Progenitor cell of endocrine pancreas (in vitro differentiated cells): ENCODE measurements at regions not wholly inside any gene's neighbourhood (a gene's known extent, or its start where the extent isn't known, plus 50 kb on each side); places are given as distances from the start of the nearest gene placed in this dataset.

Experiments
- DNase-seq: peaks from one replicate; pipeline ENCODE4 v3.0.0; 2021; ENCODE audit warnings: low spot score; ENCODE audit not compliant: unreplicated experiment
- H3K27ac Mint-ChIP-seq: 2 replicates; pipeline ENCODE4 v1.8.0; 2021; ENCODE audit warnings: mild to moderate bottlenecking, moderate library complexity, mixed read lengths
- H3K27me3 Mint-ChIP-seq: 2 replicates; pipeline ENCODE4 v1.8.0; 2021; ENCODE audit warnings: mixed read lengths
- H3K36me3 Mint-ChIP-seq: 2 replicates; pipeline ENCODE4 v1.8.0; 2022; ENCODE audit warnings: mixed read lengths; ENCODE audit not compliant: insufficient read depth
- H3K4me1 Mint-ChIP-seq: 2 replicates; pipeline ENCODE4 v1.8.0; 2021; ENCODE audit warnings: low read depth, mixed read lengths
- H3K4me3 Mint-ChIP-seq: 2 replicates; pipeline ENCODE4 v1.8.0; 2021; ENCODE audit warnings: low read depth, mild to moderate bottlenecking, moderate library complexity, mixed read lengths
- H3K9me3 Mint-ChIP-seq: 2 replicates; pipeline ENCODE4 v1.8.0; 2021; ENCODE audit warnings: low read depth, mixed read lengths
- TF ChIP-seq, protein P1 (sequence below): fragments of 200-600 bp; sonication (generic); IDR thresholded peaks from one replicate; pipeline ENCODE4 v1.5.0; 2021; ENCODE audit warnings: antibody characterized with exemption, mild to moderate bottlenecking; ENCODE audit not compliant: unreplicated experiment

DNA sequence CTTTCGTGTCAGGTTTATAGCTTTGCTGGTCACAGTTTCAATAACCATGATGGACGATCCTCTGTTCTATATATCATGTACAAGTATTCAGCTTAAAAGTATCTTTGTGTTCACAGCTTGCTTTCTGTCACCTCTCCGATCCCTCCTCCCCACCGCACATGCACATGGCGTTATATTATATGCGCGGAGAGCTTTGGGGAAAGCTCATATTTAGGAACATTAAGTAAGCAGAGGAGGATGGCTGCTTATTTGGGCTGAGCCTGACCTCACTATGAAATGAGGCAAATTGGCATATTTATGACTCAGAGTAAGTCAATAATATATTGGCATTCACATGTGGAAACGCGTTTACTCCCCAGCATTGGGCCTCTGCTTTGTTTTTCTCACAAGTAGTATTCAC is 360.5 kb downstream of the HLX start:
- Mint-ChIP-seq H3K4me3 (no peak overlapping the region), H3K27ac (no peak overlapping the region), H3K9me3 (no peaks in the 10 kb centered on the region), H3K36me3 (no peaks in the 10 kb centered on the region), H3K4me1 (peaks cover 12% of the 10 kb centered on the region), H3K27me3 (no peaks in the 10 kb centered on the region)
- TF ChIP-seq, protein P1, sequence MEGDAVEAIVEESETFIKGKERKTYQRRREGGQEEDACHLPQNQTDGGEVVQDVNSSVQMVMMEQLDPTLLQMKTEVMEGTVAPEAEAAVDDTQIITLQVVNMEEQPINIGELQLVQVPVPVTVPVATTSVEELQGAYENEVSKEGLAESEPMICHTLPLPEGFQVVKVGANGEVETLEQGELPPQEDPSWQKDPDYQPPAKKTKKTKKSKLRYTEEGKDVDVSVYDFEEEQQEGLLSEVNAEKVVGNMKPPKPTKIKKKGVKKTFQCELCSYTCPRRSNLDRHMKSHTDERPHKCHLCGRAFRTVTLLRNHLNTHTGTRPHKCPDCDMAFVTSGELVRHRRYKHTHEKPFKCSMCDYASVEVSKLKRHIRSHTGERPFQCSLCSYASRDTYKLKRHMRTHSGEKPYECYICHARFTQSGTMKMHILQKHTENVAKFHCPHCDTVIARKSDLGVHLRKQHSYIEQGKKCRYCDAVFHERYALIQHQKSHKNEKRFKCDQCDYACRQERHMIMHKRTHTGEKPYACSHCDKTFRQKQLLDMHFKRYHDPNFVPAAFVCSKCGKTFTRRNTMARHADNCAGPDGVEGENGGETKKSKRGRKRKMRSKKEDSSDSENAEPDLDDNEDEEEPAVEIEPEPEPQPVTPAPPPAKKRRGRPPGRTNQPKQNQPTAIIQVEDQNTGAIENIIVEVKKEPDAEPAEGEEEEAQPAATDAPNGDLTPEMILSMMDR, result no peak
- no peak for DNase-seq

DNA sequence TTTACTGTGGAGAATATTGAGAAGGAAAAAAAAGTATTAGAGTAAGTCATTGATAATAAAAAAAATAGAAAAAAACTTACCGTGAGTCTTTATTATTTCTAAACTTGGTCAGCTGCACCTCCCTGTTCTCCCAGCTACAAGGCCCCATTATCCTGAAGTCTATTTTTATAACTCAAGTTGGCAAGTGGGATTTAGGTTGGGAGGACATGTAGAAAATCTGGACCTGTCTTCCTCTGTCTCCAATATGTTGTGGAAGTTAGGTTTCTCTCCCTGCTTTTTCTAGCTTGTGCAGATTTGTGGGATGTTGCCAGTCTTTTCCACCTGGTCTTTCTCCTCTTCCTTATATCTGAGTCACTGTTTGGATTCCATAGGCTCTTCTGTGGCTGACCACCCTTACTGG is 361.4 kb downstream of the HLX start:
- no peak overlapping the region for H3K4me3 Mint-ChIP-seq

DNA sequence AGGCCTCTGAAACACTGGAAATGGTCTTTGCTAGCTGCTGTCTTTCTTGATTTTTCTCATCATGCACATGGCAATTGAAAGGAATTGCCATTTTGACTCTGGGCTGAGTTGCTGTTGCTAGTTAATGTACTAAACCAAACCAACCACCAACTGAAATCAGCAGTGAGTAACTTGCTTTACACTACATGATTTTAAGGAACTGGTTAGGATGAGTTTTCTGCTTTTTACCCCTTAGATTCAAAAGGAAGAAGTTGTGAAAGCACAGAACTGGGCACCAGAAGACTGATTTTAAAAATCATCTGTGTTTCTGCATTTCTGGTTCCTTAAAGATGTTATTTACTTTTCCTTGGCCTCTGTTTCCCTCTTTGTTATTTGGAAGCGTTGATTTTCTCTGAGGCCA is 361.9 kb downstream of the HLX start:
- Mint-ChIP-seq H3K27ac (no peak overlapping the region), H3K27me3 (no peaks in the 10 kb centered on the region), H3K4me1 (peaks cover 12% of the 10 kb centered on the region), H3K36me3 (no peaks in the 10 kb centered on the region), H3K4me3 (no peak overlapping the region), H3K9me3 (no peaks in the 10 kb centered on the region)
- TF ChIP-seq, protein P1, result no peak
- no peak for DNase-seq

More for the DNA sequence above, 361.4 kb downstream of the HLX start:
- DNase-seq, result no peak
- TF ChIP-seq, protein P1, result no peak
- Mint-ChIP-seq H3K27me3 (no peaks in the 10 kb centered on the region), H3K27ac (no peak overlapping the region), H3K9me3 (no peaks in the 10 kb centered on the region), H3K4me1 (peaks cover 12% of the 10 kb centered on the region), H3K36me3 (no peaks in the 10 kb centered on the region)

DNA sequence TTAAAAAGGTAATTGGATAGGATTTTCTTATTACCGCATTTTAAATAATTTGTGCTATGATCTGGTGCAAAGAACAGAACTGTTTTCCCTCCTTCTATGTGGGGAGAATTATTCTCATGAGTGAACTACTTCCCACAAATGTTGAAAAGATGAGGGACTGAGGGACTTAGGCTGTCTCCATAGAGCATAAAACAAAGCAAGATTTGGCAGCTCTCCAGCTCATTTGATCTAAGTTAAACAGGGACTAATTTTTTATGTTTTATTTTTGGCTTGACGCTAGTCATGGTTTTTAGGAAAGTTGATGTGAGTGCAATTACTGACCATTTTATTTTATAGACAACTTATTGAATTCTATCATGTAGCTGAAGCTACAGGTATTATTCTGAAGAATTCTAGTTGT is 362.3 kb downstream of the HLX start:
- Mint-ChIP-seq H3K4me1 (peaks cover 12% of the 10 kb centered on the region), H3K27me3 (no peaks in the 10 kb centered on the region)

DNA sequence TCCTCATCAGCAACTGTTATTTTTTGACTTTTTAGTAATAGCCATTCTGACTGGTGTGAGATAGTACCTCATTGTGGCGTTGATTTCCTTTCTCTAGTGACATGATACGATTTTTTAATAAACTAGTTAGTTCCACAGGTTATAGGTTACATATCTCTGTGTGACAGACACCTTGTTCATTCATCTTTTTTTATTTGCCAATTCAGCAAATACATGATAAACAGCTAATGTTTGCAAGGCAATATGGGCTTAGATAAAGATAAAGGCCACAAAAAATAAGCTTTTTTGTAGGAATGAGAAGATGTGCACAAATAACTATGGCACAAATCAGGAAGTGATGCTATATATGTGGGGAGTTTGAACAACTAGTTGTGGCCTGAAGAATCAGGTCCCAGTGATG is 366.8 kb downstream of the HLX start:
- H3K36me3 Mint-ChIP-seq, result no peaks in the 10 kb centered on the region
- no peaks in the 10 kb centered on the region for H3K27me3 Mint-ChIP-seq
- peaks cover 12% of the 10 kb centered on the region for H3K4me1 Mint-ChIP-seq
- TF ChIP-seq, protein P1, result no peak
- H3K9me3 Mint-ChIP-seq, result no peaks in the 10 kb centered on the region
- H3K4me3 Mint-ChIP-seq, result no peak overlapping the region
- no peak overlapping the region for H3K27ac Mint-ChIP-seq
- no peak for DNase-seq

More for the DNA sequence above, 362.3 kb downstream of the HLX start:
- TF ChIP-seq, protein P1, result no peak
- no peak for DNase-seq
- Mint-ChIP-seq H3K36me3 (no peaks in the 10 kb centered on the region), H3K27ac (no peak overlapping the region), H3K9me3 (no peaks in the 10 kb centered on the region), H3K4me3 (no peak overlapping the region)
